ENCODE measurements at regions not wholly inside any gene's neighbourhood (a gene's known extent, or its start where the extent isn't known, plus 50 kb on each side); places are given as distances from the start of the nearest gene placed in this dataset.
"Not testable (repeated sequence)": the region's sequence is repeated elsewhere in the genome, so short reads cannot be mapped to it uniquely, and the experiment has no call there.

DNA sequence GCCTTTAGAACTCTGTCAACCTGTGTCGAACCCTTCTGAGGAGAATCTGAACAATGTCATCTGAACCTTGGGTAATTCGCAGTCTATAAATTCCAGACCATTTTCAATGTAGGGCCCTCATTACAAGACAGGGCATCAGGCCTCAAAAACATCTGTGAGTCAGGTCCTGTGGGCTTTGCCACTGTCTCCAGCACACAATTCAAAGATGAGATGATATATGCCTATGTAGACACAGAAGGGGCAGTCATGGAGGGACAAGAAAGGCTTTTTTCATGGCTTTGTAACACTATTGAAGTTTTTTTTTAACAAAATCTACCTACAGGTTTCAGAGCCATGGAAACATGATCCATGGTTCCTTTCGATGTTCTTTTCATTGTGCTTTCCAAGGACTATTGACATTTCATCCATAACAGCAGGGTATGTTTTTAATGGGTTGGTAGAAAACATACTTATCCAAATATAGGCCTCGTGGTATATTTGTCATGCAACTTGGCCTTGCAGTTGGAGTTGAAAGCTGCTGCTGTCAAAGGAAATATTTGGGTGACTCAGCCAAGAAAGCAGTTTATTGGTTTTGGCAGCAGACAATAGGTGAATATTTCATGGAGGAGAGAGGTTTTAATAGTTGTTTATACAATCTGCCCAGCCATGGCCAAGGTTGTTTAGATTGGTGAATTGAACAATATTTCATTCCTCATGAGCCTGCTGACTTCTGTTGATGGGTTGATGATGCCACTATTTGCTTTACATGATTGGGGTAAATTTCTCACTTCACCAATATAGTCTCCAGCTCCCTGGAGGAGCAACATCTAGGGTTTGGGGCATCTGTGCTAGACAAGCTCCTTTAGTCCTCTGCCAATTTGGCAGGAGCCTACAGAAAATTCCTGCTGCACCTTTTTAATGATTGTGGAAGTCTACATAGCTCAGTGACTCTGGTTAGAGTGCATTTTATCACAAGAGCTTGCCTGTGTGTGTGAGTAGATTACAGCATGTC lies 158.4 kb upstream of the TMEM72 start:
- no peak for DNase-seq

DNA sequence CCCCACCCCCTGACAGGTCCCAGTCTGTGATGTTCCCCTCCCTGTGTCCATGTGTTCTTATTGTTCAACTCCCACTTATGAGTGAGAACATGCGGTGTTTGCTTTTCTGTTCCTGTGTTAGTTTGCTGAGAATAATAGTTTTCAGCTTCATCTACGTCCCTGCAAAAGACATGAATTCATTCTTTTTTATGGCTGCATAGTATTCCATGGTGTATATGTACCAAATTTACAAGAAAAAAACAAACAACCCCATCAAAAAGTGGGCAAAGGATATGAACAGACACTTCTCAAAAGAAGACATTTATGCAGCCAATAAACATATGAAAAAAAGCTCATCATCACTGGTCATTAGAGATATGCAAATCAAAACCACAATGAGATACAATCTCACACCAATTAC lies 156.8 kb upstream of the TMEM72 start:
- DNase-seq, result not testable (repeated sequence)

DNA sequence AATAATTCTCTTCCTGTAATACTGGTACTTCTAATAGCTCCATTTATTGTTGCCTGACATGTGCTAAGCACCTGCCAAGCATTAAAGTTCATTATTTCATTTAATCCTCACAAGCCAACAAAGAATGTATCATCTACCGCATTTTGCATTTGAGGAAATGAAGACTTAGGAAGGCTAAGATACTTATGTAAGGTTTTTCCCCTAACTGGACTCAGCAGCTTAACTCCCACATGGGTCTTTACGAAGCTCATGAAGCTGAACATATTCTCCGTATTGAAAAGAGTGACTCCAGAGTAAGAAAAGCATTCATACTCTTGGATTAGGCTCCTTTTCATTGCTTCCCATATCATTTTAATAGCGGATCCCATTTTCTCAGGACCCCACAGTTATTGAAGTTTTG lies 155.7 kb upstream of the TMEM72 start:
- DNase-seq, result no peak

DNA sequence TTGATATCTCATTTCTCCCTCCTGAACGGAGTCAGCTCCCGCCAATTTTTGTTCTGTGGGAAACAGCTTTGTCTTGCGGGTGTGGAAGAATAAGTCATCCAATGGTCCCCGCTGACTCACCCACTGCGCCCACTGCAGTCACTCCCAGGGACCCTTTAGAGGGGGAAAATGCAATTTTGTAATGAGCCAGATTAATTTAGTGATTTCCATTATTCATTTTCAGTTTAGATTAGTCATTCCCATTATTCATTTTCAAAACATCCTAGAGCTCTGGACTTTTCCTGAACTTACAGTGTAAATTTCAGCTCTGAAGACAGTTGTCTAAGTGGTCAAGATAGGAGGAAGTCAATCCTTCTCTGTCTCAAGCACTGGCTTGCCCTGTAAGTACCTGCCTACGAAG lies 154.9 kb upstream of the TMEM72 start:
- no peak for DNase-seq

DNA sequence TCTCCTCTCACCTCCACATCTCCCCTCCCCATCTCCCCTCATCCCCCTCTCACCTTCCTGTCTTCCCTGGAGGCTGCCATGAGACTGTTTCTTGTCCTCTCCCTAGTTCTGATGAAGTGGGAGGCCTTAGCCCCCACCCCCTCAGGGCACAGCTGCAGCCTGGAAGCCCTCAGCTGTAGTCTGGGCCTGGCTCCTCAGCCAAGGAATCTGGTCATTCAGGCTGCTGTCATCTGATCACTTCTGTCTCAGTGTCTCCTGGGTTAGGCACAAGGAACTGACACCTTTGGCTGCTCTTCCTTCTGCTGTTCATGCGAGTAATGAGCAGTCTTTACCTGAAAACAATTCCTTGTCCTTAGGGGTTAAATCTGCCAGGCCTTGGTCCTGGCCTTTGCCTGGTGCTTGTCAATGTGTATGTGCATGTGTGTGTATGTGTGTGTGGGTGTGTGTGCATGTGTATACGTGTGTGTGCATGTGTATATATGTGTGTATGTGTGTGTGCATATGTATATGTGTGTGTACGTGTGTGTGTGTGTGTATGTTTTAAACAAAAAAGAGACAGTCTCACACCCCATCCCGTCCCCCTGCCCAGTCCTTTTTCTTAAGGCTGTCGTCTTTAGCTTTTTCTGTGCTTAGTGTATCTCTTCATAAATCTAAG lies 153.5 kb upstream of the TMEM72 start:
- DNase-seq, result no peak

DNA sequence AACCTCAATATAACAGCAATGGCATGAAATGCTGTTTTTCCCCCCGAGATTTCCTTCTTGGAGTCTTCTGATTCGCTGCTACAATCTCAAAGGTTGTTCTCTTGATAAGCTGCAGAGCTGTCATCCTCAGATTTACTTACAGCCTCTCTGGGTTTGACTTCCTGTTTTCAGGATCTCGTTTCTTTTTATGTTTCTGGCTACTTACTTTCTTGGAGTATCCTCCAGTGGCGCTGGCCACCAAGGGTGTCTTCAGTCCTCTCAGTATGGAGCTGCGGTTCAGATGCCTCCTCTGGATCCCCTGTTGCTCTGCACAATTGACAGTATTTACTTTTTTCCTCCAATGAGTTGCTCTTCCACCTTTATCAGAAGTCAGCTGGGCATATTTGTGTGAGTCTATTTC lies 152.0 kb upstream of the TMEM72 start:
- peak; percentile 56 for DNase-seq

DNA sequence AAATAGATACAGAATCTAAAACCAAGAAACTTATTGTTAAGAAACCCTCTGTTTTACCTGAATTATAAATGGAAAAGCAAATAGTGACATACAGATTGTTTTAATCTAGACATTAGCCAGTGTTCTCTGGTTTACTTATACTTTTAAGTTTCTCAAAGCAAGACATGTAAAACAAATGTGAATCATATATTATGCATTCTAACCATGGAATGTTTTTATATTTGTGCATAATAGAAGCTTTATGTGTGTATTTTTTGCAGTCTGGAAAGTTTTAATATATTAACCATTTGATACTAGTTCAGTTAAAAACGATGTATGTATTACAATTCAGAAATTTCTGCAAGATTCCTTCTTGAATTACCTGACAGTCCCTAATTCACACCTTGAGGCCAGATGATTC lies 150.6 kb upstream of the TMEM72 start:
- DNase-seq, result no peak

DNA sequence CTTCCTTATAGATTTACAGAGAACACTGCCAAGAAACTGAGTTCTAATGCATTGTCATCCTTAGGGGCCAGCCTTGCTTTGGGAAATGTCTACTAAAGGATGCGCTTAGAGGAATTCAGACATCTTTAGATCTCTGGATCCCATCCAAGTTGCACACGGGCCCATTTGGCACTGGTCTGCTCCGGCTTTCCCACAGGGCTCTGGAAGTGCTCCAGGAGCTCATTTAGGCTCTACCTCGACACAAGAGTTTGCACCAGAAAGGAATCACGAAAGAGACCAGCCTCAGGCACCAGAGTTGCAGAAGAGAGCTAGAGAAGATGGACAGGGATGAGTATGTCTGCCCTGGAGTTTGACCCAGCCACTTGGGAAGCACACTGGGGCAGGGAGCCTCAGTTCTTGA lies 150.1 kb upstream of the TMEM72 start:
- DNase-seq, result no peak

DNA sequence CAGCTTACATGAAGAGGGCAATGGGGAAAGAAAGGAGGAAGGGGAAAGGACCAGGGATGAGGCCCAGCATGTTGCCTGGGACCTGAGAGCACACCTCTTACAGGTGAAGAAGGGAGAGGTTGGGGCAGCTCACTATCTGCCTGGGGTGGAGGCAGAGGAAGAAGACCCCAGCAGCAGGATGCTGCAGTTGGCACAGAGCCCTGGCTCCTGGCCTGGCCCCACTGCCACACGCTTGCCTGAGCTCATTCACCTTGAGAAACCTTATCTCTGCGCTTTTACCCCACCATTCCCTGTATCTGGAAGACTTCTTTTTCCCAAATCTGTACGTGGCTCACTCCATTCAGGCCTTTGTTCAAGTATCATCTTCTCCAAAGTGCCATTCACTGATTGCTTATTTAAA lies 147.8 kb upstream of the TMEM72 start:
- DNase-seq, result no peak

DNA sequence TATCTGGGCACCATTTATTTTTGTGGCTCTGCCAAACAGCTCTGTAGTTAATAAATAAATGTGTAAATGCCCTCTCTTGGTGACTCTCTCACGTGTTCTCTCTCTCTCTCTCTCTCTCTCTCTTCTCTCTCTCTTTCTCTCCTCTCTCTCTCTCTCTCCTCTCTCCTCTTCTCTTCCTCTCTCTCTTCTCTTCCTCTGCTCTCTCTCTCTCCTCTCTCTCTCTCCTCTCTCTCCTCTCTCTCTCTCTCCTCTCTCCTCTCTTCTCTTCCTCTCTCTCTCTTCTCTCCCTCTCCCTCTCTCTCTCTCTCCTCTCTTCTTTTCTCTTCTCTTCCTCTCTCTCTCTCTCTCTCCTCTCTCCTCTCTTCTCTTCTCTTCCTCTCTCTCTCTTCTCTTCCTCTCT lies 145.8 kb upstream of the TMEM72 start:
- no peak for DNase-seq

DNA sequence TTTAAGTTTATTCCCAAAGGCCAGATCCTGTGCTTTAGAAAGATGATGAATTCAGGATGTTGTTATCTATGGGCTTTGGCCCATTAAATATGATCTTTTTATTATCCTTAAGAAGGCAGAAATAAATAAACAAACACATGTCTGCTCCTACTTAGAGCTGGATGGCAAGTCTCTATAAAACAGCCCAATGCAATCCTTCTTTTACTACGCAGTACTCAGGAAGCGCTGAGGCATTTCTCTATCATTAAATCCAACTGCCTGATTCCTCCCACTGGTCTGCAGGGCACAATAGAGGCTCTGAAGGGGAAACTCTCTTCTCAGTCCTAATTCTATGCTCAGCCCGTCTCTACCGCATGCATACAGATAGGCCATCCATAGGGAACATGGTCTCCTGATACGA lies 144.5 kb upstream of the TMEM72 start:
- no peak for DNase-seq

DNA sequence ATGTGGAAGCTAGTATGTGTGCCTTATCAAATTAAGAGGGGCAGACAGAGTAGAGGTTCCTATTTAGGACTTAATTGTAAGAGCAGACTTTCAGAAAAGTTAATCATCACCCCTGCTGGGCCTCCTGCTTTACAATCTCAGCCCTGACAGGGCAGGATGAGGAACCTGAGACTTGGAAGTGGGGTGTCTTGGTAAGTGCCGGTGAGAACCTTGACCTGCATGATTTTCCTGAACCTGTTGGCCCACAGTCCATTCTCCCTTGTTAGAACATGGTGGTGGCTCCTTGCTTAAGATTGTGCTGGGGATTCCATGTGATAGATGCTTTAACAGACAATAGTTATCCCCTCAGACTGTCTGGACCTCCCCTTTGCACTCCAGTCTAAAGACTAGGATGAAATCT lies 141.7 kb upstream of the TMEM72 start:
- DNase-seq, result no peak

DNA sequence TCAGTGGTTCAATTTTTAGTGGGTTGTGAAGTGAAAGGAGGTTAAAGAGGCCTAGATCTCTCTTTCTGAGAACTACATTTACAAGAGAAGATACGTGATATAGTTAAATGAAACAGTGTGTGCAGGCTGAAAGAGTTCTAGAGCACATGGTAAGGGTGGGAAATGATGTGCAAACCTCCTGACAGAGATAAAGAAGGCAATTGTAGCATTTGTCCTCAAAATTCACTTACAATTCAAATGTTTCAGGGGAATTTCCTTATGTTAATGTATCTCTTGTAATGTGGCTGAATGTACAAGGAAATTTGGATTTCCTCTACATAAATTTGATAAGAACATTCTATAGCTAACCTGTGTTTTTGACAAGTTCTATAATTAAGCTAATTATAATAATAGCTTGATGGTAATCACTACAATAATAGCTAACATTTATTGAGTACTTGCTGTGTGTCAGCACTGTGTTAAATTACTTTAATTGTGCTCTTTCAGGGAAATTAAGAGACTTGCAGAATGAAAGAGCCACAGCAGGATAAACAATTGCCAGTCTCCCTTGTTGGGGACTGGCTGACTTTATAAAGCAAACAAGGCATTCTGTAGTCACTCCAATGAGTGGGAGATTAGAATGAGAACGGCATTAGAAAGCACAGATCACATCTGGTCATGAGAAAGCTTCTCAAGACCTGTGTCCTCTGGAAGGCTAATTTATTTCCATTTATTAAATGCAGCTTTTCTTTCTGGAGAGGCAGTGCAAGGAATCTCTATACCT lies 139.7 kb upstream of the TMEM72 start:
- DNase-seq, result no peak

DNA sequence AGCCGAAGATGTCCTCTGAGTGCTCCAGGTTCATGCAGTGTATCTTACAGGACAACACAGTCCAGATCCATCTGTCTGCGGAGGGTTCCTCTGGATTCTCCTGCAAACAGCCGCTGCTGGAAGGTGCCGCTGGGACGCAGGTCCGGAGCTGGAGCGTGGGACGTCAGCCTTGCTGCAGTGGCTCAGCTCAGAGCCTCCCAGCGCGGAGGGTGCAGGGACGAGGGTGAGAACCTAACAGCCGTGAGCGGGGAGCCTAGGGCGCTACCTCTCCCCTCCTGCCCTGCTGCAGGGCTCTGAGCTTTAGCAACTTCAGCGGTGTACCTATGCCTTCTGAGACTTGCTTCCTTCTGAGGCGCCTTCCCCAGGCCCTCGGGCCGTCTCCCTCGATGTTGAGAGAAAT lies 137.6 kb upstream of the TMEM72 start:
- no peak for DNase-seq

DNA sequence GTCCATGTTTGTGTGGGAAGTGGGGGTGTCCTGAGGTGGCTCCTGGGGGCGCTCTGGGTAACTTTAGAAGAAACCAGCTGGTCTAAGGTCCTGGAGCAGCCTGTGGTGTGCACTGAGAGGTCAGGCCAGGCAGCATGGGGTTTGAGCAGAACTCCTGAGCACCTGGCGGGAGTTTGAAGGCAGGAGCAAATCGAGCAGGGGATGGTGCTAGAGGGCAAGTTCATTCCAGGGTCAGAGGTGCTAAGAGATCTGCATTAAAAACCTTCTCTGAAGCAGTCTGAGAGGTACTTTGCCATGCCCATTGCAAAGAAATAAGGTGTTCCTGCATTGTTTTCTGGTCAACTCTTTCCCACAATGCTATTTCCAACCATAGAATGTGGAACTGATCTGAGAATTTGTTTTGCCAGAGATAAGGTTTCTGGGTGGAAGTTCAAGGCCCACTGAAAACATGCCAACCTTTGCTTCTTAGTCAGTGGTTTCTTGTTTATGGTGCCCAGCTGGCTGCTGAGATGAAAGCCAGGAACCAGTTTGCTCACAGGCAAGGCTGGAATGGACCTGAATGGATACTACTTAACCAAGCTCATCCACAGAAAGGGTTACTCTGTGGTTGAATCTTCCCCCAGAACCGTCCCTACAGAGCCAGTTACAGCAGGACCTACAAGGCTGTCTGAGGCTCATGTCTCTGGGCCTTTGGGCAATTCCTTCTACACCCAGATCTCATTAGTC lies 136.3 kb upstream of the TMEM72 start:
- no peak for DNase-seq

DNA sequence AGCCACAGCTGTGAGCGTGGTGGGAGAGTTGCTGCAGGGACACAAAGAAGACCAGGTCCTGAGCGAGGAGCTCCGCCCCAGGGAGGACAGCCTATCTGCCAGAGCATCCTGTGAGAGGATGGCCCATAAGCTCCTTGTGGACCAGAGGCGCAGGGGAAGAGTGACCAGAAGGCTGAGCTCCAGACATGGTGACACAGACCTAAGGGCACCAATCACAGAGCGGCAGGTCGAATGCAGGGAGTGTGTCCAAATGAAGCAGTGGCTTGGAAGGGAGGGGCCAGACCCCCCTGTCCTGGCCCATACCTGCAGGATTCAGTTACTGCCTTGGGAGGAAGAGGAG lies 135.8 kb upstream of the TMEM72 start:
- DNase-seq, result no peak

DNA sequence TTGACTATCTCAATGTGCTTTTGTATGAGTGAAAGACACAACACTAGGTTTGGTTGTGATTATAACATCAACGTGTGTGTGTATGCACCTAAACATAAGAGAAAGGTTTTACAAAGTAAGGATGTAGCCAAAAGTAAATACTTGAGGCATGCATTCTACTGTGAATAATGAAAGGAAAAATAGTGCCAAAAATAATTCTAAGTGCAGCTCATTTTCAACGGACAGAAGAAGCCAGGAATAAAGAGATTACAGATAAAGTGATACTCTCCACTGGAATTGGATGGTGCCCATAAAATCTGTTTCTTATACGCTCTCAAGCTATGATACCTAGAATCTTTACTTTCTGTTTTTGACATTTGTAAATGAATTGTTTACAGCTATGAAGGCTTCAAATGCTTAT lies 135.0 kb upstream of the TMEM72 start:
- DNase-seq, result no peak

DNA sequence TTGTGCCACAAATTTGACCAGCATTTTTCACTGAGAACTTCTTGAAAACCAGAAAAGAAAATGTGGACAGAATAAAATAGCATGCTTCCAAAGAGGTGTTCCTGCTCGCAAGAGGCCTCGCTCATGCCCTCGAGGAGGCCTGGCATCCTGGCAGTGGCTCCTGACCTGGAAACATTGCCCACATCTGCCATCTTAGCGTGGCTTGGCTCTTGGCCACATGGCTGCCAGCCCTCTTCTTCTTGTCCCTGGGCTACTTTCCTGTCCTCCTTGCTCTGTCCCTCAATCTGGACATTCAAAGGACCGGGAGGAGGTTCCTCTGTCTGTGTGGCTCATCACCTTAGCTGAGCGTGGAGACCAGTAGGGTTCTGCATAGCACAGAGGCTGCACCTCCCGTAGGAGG lies 131.6 kb upstream of the TMEM72 start:
- no peak for DNase-seq

DNA sequence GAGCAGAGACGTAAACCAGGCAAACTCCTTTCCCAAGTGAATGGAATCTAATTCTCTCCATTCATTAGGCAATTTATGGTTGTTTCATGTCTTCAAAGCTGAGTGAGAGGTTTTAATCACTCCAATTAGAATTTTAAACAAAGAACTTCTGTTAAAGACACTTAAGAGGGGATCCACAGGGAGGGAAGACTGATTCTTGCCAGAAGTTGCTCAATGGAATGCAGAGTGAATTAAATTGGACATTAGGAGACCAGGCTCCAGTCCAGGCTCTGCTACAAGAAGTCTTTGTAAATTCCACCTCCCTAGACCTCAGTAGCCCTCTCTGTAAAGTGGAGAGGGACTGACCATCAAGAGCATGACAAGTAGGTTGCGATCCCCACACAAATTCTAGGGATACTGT lies 130.7 kb upstream of the TMEM72 start:
- DNase-seq, result no peak

DNA sequence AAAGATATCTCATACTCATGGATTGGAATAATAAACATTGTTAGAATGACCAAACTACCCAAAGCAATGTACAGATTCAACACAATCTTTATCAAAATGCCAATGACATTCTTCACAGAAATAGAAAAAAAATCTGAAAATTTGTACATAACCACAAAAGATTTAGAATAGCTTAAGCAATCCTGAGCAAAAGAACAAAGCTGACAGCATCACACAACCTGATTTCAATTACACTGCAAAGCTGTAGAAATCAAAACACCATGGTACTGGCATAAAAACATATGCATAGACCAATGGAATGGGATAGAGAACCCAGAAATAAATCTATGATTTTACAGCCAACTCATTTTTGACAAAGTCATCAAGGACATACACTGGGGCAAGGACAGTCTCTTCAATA lies 130.0 kb upstream of the TMEM72 start:
- DNase-seq, result no peak

DNA sequence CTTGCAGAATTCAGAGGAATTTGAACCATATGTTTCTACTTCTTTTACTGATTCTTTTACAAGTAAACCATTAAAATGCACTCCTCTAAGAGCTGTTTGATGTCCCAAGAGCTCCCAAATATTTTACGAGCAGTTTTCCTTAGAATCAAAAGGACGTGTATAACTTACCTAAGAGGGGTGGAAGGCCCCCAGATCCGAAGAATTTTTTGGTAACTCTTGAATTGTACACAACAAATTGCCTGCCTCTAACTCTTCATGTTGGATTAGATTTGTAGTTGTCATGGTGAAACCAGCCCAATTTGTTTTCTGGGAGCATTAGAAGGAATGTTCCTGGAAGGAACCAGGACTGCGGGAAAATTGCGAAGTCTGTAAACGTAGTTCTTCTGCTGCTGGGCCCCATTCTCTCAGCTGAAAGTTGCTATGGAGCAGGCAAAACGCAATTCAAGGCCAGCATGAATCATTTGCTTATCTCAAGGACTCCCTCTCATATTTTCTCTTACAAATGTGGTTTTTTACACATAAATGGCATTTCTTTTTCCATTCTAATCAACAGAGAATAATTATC lies 124.8 kb upstream of the TMEM72 start:
- DNase-seq, result no peak

DNA sequence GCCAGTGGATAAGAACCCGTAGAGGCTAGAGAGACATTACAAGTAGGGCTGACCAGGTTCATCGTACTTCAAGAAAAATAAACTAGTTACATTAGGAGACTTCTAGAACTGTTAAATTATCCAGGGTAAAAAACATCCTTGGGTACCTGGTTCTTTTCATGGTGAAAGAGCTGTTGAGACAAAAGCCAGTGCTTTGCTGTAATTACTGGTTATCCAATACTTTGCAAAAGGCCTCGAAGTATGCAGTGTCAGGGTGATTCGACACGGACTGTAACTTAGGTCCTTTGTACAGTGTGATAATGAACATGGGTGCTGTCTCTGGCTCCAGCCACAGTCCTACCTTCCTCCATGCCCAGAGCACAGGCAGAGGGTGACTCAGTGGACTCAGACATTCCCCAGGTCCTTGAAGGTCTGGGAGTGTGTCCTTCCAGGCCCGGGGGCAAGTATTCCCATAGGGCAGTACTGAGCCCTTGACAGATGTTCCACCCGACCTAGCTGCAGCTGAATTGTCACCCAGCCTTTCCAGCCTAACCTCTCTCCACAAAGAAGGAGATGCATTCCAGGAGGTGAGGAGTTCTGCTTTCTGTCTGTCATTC lies 123.6 kb upstream of the TMEM72 start:
- no peak for DNase-seq

Data from OCI-M1 (cell line).